GM19468 (cell line): ENCODE measurements at regions not wholly inside any gene's neighbourhood (a gene's known extent, or its start where the extent isn't known, plus 50 kb on each side); places are given as distances from the start of the nearest gene placed in this dataset.
"Not testable (repeated sequence)": the region's sequence is repeated elsewhere in the genome, so short reads cannot be mapped to it uniquely, and the experiment has no call there.

ENCODE experiments used
- ATAC-seq: cut with Tn5 transposase; IDR thresholded peaks from one replicate; pipeline ENCODE4 v1.9.1; 2021; ENCODE audit warnings: mild to moderate bottlenecking, moderate library complexity, moderate number of reproducible peaks; ENCODE audit not compliant: unreplicated experiment; ENCODE audit errors: extremely low read depth

DNA sequence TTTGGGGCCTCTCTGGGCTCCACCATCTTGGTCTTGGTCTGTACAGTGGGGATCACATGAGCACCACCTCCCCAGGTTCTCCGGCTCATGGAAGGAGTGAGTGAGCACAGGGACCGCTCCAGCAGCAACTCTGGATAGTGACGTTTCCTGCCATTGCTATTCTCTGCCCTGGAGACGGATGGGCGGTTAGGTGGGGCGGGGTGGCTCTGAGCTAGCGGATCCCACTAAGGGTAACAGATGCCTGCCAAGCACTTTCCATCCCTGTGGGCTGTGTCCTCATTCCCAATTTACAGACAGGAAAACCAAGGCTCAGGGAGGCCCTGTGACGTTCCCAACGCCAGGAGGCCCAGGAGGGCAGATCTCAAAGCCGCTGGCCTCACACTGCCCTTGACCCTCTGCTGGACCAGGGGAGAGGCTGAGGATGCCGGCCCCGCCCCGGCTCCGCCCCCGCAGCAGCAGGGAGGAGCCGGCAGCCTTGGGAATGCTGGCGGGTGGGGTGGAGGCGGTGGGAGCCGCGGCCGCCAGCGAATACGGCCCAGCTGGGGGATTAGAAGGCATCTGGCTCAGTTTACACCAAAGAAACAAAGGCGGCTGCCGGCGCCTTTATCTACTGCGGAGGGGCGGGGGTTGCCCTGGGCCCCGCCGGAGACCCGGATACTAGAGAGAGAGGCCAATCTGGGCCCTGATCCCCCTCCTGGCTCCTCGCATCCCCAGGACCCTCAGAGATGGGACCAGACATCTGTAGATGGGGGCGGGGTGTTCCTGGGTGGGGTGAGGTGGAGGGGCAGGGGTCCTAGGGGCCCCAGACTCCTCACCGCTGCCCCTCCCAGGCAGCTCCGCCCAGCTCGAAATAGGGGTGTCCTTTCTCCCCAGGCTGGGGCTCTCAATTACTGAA, 122.3 kb upstream of the CIBAR2 start:
- ATAC-seq = no peak

DNA sequence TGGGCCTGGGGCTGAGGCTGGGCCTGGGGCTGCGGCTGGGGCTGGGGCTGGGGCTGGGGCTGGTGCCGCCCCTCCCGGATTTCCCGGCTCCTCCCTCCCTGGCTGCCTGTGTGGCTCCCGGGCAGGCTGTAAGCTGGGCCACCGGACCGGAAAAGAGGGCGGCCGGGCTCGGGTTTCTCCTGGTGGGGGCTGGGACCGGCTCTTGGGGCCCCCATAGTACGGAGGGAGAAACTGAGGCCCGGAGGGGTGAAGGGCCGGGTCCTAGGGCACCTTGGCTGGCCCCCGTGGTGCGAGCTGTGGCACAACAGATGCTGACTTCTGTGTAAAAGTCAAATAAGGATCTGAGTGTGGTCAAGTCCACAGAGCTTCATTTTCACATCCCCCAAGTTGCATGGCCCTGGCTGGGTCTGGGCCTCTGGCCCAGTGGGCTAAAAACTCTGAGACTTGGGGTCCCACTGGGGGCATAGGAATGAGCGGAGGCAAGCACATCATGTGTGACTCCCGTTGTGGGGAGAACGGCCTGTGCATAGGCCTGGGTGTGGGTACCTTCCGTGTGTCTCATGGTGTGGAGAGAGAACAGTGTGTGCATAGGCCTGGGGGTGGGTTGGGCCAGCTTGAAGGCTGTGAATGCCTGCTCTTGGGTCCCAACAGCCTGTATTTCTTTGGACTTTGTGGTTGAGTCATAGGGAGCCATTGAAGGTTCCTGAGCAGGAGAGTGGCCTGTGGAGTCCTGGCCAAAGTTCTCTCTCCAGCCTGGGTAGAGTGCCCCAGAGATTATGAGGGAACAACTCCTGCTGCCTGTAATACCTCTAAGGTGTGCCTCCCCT, 123.9 kb upstream of the CIBAR2 start:
- ATAC-seq = no peak

DNA sequence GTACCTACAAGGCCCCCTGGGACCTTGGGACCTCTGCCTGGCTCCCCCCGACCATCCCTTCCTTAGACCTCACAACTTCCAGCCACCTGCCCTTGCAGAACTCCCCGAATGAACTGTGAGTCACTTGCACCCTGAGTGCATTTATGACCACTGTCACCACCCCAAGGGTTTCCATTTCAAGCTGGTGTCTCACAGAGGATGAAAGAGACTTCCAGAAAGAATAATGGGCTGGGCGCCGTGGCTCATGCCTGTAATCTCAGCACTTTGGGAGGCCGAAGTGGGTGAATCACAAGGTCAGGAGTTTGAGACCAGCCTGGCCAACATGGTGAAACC, 124.5 kb upstream of the CIBAR2 start:
- no peak for ATAC-seq

DNA sequence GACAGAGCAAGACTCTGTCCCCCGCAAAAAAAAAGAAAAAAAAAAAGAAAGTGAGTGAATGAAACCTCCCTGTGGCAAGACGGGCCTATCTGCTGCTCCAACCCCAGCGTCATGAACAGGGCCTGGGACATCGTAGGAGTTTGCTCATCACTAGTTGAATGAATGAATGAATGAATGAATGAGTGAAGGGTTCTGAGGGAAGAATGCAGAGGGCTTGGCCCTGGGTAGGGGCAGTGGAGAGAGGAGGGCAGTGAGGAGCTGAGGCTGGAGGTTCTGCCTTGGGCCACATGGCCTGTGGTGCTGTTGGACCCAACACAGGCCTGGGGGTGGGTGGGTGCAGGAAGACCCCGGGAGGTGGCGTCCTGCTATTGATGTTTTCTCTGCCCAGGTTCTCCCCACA, 125.5 kb upstream of the CIBAR2 start:
- no peak for ATAC-seq

DNA sequence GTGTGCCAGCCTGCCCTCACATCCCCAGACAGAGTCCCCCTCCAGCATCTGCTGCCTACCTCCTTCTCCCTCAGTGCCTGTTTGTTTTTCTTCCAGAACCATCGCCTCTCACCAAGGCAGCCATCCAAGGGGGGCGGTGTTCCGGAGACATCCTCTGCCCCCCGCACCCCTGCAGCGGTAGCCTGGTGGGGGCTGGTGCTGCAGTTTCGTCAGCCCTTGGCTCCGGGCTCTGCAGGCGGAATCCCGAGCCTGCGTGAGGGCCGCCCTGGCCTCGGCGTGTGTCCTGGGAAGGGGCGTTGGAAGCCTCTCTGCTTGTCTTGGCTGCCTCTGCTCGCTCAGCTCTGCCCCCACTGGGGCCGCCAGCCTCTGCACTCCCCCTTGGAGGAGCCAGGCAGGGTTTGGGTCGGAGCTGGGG, 126.0 kb upstream of the CIBAR2 start:
- no peak for ATAC-seq

DNA sequence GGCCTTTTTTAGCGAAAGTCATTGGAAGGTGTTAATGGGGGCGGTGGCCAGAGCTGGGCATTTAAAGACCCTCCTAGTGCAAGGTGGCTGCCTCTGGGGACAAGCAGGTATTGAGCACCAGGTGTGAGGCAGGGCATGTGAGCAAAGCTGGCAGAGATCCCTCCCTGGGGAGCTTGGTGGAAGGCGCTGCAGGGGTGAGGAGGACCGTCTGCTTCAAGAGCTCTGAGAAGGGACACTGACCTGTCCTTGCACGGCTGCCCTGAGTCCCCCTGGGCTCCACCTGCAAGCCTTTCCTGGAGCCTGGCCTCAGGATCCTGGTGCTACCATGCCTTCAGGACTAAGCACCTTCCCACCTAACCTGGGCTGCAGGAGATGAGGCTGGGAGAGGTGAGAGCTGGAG, 127.0 kb upstream of the CIBAR2 start:
- no peak for ATAC-seq

DNA sequence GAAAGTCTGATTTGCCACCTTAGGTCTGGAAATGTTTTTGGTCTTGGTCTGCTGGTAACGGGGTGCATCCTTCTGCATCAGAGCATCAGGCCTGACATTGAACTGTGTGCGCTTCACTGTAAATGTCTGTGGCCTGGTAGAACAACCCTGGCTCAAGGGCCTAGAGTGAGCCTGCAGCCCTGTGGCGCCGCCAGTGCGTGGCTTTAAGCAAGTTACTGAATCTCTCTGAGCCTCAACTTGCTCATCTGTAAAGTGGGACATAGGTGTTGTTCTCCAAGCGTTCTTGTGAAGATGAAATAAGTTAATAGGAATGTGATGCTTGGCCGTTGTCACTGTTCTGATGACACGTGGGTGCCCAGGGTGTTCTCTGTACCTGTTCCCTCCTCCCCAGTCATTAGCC, 127.6 kb upstream of the CIBAR2 start:
- ATAC-seq = no peak

DNA sequence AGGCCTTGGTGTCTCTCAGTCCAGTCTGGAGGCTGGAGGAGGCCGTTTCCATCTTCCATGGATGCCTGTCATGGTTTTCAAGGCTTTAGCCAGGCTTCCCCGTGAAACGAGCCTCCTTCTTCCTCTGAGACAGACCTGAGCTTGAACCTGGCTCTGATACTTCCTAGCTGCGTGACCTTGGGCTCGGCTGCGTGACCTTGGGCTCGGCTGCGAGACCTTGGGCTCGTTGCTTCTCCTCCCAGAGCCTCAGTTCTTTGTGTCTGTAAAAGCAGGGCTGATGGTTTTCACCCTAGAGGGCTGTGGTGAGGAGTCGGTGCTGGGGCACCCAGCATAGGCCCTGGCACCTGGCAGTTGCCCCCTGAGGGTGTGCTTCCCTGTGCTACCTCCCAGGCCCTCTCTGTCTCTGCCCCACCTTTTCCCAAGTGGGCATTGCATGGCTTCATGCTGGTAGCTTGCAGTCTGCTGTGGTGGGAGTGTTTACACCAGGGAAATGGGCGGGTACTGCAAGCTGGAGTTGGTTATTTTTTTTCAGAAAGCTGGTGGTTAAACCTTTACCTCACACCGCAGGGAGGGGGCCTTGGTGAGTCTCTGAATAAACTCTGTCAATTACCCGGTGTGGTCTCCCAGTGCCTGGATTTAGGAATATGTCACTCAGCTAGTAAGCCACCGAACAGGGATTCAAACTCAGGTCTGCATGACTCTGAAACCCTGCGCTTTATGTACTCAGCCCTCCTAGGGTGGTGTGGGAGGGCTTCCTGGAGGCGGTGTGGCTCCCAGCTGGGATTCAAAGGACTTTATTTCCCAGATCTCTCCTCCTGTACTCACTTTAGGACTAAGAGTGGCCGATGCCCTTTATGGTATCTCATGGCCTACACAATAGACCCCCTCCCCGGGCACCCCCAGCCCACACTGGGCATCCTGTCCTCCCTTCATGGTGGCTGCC, 129.0 kb upstream of the CIBAR2 start:
- ATAC-seq = no peak

DNA sequence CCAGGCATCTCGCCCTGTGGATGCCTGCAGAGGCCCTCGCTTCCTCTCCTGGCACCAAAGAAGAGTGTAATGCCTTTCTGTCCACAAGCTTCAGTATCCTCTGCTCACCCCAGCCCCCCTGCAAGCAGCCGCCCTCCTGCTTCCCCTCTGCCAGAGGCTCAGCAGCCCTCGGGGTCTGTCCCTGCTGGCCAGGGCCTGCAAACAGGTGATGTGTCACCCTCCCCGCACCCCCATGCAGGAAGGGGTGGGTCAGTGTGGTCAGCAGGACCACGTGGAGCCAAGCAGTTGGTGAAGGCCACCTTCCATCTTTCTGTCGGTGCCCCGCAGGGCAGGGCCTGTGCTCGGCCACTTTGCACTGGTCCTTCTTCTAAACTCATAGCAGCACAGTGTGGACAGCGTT, 129.9 kb upstream of the CIBAR2 start:
- no peak for ATAC-seq

DNA sequence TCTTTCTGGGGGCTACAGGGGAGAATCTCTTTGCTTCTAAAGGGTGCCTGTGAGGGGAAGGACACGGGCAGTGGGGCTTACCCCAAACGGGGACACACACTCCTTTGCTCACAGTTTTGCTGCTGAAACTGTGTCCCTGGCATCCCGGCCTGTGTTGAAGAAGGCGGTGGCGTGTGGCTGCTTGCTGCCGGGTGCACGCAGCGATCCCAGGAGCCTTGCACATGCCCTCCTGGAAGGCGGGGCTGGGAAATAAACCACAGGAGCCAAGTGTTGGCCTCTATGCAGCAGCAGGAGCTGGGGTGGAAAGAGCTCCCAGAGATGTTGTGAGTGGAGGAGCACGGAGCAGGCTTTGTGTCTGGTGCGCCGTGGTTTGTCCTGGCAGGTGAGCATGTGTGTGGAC, 131.0 kb upstream of the CIBAR2 start:
- ATAC-seq = no peak

DNA sequence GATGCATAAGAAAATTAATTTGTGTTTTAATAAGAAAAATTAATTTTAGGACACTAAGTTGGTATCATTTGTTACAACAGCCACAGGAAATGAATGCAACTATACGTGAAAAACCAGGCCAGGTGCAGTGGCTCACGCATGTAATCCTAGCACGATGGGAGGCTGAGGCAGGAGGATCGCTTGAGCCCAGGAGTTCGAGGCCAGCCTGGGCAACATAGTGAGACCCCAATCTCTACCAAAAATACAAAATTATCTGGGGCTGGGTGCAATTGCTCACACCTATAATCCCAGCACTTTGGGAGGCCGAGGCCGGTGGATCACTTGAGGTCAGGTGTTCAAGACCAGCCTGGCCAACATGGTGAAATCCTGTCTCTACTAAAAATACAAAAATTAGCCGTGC, 132.2 kb upstream of the CIBAR2 start:
- not testable (repeated sequence) for ATAC-seq

DNA sequence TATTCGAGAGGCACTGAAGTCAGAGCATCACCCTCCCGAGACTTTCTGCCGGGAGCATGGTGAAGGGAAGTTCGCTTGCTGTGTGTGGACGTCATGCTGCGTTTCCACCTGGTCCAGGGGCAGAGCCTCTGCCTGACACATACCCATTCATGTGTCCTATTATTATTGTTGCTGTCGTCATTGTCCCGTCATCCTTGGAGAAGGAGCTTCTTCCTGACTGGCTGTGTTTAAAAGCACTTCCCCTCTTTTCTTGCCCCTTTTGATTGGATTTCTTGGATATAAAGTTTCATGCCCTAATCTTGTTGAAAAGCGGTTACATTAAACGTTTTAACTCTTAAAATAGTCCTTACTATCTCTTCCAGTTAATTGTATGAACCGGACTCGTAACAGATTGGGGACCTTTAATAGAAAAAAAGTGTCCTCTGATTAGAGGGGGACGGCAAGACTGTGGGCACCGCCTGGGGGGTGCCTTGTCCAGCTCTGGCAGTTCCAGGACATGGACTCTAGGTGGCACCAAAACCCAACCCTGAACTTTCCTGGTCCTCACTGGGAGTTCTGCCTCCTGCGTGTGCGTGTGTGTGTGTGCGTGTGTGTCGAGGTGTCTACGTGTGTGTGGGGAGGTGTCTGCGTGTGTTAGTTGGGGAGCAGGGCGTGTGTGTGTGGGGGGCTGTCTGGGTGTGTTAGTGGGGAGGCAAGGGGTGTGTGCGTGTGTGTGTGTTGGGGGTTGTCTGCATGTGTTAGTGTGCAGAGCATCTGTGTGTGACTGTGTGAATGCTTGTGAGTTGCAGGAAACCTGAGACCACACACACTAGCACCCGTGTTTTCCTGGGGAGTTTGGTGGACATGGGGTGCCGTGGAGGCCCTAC, 133.3 kb upstream of the CIBAR2 start:
- no peak for ATAC-seq

DNA sequence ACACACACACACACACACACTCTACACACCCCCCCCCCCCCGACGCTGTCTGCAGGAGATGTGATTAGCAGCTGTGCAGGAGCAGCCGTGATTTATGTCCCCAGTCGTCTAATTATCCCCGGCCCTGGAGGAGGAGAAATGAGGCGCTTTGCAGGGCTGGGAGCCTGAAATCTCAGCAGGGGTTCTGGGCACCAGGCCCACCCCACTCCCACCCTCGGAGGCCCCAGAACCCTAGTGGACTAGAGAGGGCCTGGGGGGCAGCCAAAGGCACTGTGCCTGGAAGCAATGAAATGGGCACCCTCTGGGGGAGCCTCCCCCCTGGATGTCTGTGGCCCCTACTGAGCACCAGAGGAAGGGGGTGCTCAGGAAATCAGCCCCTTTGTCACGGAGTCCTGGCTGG, 134.2 kb upstream of the CIBAR2 start:
- ATAC-seq = no peak

DNA sequence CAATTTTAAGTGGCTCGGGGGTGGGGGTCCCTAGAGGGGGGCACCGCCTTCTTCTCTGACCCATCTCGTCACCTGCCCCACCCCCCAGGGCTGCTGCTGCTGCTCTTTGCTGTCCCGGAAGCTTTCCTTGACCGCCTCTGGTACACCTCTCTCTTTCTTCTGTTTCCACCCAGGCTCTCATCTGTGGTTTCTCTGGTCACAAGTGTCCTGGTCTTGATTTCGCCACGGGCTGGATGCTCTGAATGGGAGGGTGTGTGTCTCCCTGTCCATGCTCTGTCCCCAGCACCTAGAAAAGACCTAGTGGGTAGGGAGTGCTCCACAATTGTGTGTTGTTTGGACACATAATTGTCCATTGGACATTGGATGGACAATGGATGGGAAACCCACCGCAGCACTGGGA, 134.7 kb upstream of the CIBAR2 start:
- ATAC-seq = no peak

DNA sequence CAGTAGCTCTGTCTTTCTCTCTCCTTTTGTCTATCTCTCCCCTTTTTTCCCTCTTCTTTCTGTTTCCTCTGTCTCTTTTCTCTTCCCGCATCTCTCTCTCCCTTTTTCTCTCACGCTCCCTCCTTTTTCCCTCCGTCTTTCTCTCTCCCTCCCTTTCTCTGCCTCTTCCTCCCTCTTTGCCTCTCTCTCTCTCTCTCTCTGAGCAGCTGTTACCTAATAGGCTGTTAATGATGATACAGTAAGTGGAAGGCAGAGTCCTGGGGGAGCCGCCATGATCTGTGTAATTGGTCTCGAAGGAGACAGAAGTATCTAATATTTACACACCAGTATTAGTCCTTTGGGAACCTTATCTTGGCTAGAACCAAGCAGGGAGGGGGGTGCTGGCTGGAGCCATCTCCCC, 136.1 kb upstream of the CIBAR2 start:
- no peak for ATAC-seq

DNA sequence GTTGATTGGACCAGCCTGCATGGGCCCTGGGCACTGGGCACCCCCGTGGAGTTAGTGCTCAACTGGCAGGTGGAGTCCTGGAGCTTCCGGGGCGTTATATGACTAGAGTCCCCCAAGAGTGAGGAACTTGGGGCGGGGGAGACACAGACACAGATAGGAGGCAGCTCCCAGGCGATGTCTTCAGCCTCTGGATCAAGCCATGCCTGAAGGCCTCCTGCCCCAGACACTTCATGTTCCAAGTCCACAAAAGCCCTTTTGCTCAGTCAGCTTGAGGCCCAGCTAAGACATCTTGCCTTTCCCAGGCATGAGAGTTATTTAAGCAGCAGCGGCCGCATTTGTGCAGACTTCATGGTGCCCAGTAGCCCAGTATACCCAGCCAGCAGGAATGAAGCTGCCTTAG, 136.6 kb upstream of the CIBAR2 start:
- no peak for ATAC-seq

DNA sequence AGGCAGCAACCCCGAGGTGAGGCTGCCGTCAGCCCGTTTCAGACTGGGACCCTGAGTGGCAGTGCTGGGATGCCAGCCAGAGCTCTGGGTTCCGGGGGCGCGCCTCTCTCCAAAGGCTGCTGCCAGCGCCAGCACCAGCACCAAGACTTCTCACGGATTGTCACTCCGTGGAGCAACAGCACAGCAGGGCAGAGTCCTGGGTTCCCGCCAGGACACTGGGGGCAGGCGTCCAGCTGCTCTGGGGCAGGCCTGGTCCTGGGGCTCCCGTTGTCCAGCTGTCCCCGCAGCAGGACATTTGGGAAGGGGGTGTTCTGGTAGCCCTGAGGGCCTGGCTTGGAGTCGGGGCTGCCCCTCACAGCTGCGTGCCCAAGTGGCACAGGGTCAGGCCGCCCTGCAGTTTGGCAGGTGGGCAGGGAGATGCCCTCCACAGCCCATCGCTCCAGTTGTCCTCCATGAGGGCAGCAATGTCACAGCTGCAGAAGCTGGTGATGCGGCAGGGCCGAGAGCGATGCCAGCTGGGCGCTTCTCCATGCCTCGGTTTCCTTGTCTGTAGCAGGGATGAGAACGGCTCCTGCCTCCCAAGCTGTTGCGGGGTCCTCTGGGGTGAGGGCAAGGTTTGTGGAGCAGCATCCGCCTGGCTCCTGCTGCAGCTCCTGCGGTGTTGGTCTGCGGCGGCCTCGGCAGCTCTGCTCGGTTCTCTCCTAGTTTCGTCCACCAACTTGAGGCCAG, 137.3 kb upstream of the CIBAR2 start:
- no peak for ATAC-seq

DNA sequence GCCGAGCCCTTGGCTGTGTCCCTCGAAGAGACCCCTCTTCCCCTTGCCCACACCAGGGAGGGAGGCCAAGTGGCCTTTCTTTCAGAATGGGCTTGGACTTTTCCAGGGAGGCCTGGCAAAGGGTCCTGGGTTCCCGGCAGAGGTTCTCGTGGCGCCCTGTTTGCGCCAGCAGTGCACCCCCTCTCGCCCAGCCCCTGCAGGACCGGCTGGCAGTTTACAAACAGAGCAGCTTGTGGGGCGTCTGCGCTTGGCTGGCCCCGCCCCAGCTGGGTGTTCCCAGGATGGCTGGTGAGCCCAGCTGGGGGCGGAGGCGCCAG, 137.8 kb upstream of the CIBAR2 start:
- no peak for ATAC-seq

DNA sequence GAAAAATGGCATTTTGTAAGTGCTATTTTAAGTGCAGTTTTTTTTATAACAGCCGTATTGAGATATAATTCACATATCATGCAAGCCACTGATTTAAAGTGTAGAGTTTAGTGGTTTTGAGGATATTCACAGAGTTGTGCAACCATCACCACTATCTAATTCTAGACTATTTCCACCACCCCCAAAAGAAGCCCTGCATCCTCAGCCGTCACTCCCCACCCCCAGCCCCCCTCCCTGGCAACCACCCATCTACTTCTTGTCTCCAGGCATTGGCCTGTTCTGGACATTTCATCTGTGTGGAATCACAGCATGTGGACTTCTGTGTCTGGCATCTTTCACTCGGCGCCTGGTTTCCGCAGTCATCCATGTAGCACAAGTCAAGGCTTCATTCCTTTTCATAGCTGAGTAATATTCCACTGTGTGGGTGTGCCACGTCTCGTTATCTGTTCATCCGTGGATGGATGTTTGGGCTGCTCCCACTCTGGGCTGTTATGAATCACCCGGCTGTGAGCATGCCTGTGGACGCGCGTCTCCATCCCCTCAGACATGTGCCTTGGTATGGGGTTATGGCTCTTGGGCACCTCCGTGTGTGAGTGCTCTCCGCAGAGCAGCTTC, 138.4 kb upstream of the CIBAR2 start:
- ATAC-seq = no peak
